GM23338 (cell line): ENCODE measurements at regions not wholly inside any gene's neighbourhood (a gene's known extent, or its start where the extent isn't known, plus 50 kb on each side); places are given as distances from the start of the nearest gene placed in this dataset.

ENCODE experiments used
- ATAC-seq: fragments of 200-7000 bp; cut with Tn5 transposase; 3 replicates; pipeline ENCODE4 v1.9.1; 2020
- DNase-seq: peaks from one replicate; pipeline ENCODE4 v3.0.0-alpha.2; 2015; ENCODE audit warnings: low spot score
- H2AFZ ChIP-seq: fragments of 200-600 bp; sonication (generic); 2 replicates; pipeline ENCODE4 v1.8.0; 2016; ENCODE audit warnings: antibody characterized with exemption, mild to moderate bottlenecking, moderate library complexity
- H3F3A ChIP-seq: fragments of 200-600 bp; sonication (generic); replicated peaks from 2 replicates; pipeline ENCODE4 v1.8.0; 2017; ENCODE audit warnings: antibody characterized with exemption, mixed run types, low read depth
- H3K27ac ChIP-seq: fragments of 200-600 bp; sonication (generic); 2 replicates; pipeline ENCODE4 v1.6.1; 2016; ENCODE audit warnings: low read depth
- H3K27me3 ChIP-seq: fragments of 200-600 bp; sonication (generic); 2 replicates; pipeline ENCODE4 v1.8.0; 2016; ENCODE audit warnings: mild to moderate bottlenecking, mixed run types, moderate library complexity; ENCODE audit not compliant: insufficient read depth
- H3K36me3 ChIP-seq: fragments of 200-600 bp; sonication (generic); 2 replicates; pipeline ENCODE4 v1.8.0; 2016; ENCODE audit warnings: mild to moderate bottlenecking; ENCODE audit not compliant: insufficient read depth
- H3K4me1 ChIP-seq: fragments of 200-600 bp; sonication (generic); 2 replicates; pipeline ENCODE4 v1.8.0; 2016; ENCODE audit warnings: mild to moderate bottlenecking, moderate library complexity; ENCODE audit not compliant: insufficient read depth
- H3K4me2 ChIP-seq: fragments of 200-600 bp; sonication (generic); 2 replicates; pipeline ENCODE4 v1.7.1; 2017; ENCODE audit warnings: mixed run types
- H3K4me3 ChIP-seq: fragments of 200-600 bp; sonication (generic); 2 replicates; pipeline ENCODE4 v1.6.1; 2016; ENCODE audit warnings: mixed run types
- H3K79me2 ChIP-seq: fragments of 200-600 bp; sonication (generic); replicated peaks from 2 replicates; pipeline ENCODE4 v1.8.0; 2017; ENCODE audit warnings: mild to moderate bottlenecking; ENCODE audit not compliant: insufficient read depth
- H3K9me2 ChIP-seq: fragments of 200-600 bp; sonication (generic); 2 replicates; pipeline ENCODE4 v1.8.0; 2017; ENCODE audit not compliant: insufficient read depth
- H4K20me1 ChIP-seq: fragments of 200-600 bp; sonication (generic); replicated peaks from 2 replicates; pipeline ENCODE4 v1.8.0; 2017; ENCODE audit warnings: mild to moderate bottlenecking; ENCODE audit not compliant: insufficient read depth
- H3K27ac Mint-ChIP-seq: 2 replicates; pipeline ENCODE4 v1.8.0; 2020; ENCODE audit warnings: inconsistent platforms, mild to moderate bottlenecking, moderate library complexity, mixed read lengths
- H3K27me3 Mint-ChIP-seq: 3 replicates; pipeline ENCODE4 v1.8.0; 2022; ENCODE audit warnings: low read depth, mild to moderate bottlenecking, moderate library complexity, mixed read lengths, inconsistent platforms; ENCODE audit not compliant: insufficient read depth, poor library complexity
- H3K36me3 Mint-ChIP-seq: 3 replicates; pipeline ENCODE4 v1.8.0; 2021; ENCODE audit warnings: low read depth, mild to moderate bottlenecking, inconsistent platforms, moderate library complexity, mixed read lengths
- H3K4me1 Mint-ChIP-seq: 3 replicates; pipeline ENCODE4 v1.8.0; 2020; ENCODE audit warnings: mild to moderate bottlenecking, inconsistent platforms, mixed read lengths
- H3K4me3 Mint-ChIP-seq: 3 replicates; pipeline ENCODE4 v1.8.0; 2021; ENCODE audit warnings: moderate library complexity, mild to moderate bottlenecking, inconsistent platforms, mixed read lengths
- H3K9me3 Mint-ChIP-seq: 3 replicates; pipeline ENCODE4 v1.8.0; 2020; ENCODE audit warnings: moderate library complexity, mild to moderate bottlenecking, inconsistent platforms, mixed read lengths
- EZH2 ChIP-seq: fragments of 200-600 bp; sonication (generic); IDR thresholded peaks from one replicate; pipeline ENCODE4 v1.8.0; 2017; ENCODE audit warnings: antibody characterized with exemption, mild to moderate bottlenecking, low read depth; ENCODE audit not compliant: unreplicated experiment
- EZH2phosphoT487 ChIP-seq: fragments of 200-600 bp; sonication (generic); IDR thresholded peaks from one replicate; pipeline ENCODE4 v1.8.1; 2018; ENCODE audit warnings: antibody characterized with exemption; ENCODE audit not compliant: unreplicated experiment
- JUNB ChIP-seq: IDR thresholded peaks from one replicate; pipeline ENCODE4 v1.6.1; 2016; ENCODE audit warnings: antibody characterized with exemption; ENCODE audit not compliant: unreplicated experiment
- STAT1 ChIP-seq: IDR thresholded peaks from one replicate; pipeline ENCODE4 v1.6.1; 2016; ENCODE audit warnings: antibody characterized with exemption; ENCODE audit not compliant: unreplicated experiment
- ZNF114 ChIP-seq: fragments of 250-450 bp; sonication (Bioruptor Pico); IDR thresholded peaks from 2 replicates; pipeline ENCODE4 v1.5.0; 2020; ENCODE audit warnings: mild to moderate bottlenecking, moderate library complexity
- ZNF331 ChIP-seq: fragments of 250-450 bp; sonication (Bioruptor Pico); IDR thresholded peaks from 2 replicates; pipeline ENCODE4 v1.5.0; 2020; ENCODE audit warnings: low read depth, mild to moderate bottlenecking, moderate library complexity
- TF ChIP-seq, protein P1 (sequence below): fragments of 250-450 bp; sonication (Bioruptor Pico); IDR thresholded peaks from 2 replicates; pipeline ENCODE4 v1.5.0; 2020; ENCODE audit warnings: mild to moderate bottlenecking, moderate library complexity
- TF ChIP-seq, protein P2 (sequence below), 2 experiments: fragments of 200-600 bp in 1 of 2; sonication (generic) in 1 of 2; conservative IDR thresholded peaks; 2 replicates each; pipeline versions ENCODE4 v1.5.1 to v1.6.1; 2016 to 2017; ENCODE audit warnings: antibody characterized with exemption in 2 of 2, low read depth in 2 of 2, mild to moderate bottlenecking in 2 of 2, moderate library complexity in 1 of 2

DNA sequence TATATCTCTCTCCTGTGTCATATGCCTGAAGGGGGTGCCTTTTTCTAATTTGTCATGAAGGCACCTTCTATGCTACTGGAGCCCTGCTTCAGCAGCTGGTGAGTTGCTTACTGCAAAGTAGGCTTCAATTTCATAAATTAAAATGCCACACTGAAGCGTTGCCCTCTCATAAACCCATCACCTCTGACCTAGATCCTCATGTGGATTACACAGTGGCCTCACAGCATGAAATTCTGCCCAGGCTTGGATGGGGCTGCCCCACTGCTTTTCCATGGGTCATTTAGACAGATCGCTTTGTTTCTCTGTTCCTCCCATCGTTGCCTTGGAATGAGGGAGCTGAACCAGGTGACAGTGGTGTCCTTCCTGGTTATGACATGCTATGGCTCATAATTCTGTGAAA, 131.2 kb downstream of the RPL22L1 start (continued):
- TF ChIP-seq, protein P1, sequence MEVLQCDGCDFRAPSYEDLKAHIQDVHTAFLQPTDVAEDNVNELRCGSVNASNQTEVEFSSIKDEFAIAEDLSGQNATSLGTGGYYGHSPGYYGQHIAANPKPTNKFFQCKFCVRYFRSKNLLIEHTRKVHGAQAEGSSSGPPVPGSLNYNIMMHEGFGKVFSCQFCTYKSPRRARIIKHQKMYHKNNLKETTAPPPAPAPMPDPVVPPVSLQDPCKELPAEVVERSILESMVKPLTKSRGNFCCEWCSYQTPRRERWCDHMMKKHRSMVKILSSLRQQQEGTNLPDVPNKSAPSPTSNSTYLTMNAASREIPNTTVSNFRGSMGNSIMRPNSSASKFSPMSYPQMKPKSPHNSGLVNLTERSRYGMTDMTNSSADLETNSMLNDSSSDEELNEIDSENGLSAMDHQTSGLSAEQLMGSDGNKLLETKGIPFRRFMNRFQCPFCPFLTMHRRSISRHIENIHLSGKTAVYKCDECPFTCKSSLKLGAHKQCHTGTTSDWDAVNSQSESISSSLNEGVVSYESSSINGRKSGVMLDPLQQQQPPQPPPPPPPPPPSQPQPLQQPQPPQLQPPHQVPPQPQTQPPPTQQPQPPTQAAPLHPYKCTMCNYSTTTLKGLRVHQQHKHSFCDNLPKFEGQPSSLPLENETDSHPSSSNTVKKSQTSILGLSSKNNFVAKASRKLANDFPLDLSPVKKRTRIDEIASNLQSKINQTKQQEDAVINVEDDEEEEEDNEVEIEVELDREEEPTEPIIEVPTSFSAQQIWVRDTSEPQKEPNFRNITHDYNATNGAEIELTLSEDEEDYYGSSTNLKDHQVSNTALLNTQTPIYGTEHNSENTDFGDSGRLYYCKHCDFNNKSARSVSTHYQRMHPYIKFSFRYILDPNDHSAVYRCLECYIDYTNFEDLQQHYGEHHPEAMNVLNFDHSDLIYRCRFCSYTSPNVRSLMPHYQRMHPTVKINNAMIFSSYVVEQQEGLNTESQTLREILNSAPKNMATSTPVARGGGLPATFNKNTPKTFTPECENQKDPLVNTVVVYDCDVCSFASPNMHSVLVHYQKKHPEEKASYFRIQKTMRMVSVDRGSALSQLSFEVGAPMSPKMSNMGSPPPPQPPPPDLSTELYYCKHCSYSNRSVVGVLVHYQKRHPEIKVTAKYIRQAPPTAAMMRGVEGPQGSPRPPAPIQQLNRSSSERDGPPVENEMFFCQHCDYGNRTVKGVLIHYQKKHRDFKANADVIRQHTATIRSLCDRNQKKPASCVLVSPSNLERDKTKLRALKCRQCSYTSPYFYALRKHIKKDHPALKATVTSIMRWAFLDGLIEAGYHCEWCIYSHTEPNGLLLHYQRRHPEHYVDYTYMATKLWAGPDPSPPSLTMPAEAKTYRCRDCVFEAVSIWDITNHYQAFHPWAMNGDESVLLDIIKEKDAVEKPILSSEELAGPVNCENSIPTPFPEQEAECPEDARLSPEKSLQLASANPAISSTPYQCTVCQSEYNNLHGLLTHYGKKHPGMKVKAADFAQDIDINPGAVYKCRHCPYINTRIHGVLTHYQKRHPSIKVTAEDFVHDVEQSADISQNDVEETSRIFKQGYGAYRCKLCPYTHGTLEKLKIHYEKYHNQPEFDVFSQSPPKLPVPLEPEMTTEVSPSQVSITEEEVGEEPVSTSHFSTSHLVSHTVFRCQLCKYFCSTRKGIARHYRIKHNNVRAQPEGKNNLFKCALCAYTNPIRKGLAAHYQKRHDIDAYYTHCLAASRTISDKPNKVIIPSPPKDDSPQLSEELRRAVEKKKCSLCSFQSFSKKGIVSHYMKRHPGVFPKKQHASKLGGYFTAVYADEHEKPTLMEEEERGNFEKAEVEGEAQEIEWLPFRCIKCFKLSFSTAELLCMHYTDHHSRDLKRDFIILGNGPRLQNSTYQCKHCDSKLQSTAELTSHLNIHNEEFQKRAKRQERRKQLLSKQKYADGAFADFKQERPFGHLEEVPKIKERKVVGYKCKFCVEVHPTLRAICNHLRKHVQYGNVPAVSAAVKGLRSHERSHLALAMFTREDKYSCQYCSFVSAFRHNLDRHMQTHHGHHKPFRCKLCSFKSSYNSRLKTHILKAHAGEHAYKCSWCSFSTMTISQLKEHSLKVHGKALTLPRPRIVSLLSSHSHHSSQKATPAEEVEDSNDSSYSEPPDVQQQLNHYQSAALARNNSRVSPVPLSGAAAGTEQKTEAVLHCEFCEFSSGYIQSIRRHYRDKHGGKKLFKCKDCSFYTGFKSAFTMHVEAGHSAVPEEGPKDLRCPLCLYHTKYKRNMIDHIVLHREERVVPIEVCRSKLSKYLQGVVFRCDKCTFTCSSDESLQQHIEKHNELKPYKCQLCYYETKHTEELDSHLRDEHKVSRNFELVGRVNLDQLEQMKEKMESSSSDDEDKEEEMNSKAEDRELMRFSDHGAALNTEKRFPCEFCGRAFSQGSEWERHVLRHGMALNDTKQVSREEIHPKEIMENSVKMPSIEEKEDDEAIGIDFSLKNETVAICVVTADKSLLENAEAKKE (CRISPR knock-in tag): no peak
- no peak for TF ChIP-seq JUNB

DNA sequence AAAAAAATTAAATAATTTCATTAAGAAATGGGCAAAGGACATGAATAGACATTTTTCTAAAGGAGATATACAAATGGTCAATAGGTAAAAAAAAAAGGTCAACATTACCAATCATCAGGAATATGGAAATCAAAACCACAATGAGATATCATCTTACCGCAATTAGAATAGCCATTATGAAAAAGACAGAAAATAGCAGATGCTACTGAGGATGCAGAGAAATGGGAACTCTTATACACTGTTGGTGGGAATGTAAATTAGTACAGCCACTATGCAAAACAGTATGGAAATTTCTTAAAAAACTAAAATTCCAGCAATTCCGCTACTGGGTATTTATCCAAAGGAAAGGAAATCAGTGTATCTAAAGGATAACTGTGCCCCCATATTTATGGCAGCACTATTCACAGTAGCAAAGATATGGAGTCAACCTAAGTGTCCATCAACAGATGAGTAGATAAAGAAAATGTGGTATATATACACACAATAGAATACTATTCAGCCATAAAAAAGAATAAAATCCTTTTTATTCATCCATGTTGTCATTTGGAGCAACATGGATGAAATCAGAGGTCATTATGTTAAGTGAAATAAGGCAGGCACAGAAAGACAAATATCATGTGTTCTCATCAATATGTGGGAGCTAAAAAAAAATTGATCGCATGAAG, 132.4 kb downstream of the RPL22L1 start:
- no peak overlapping the region for H3K27ac Mint-ChIP-seq
- no peaks in the 10 kb centered on the region for H3K36me3 ChIP-seq
- H3K4me1 Mint-ChIP-seq: peaks cover 23% of the 10 kb centered on the region
- H3K4me3 ChIP-seq: no peak overlapping the region
- H3F3A ChIP-seq: no peaks in the 10 kb centered on the region
- peaks cover 19% of the 10 kb centered on the region for H3K4me1 ChIP-seq
- H3K27me3 Mint-ChIP-seq: no peaks in the 10 kb centered on the region
- no peaks in the 10 kb centered on the region for H3K36me3 Mint-ChIP-seq
- H2AFZ ChIP-seq: no peak overlapping the region
- no peak overlapping the region for H3K4me2 ChIP-seq
- no peak overlapping the region for H3K27ac ChIP-seq
- no peak overlapping the region for H3K4me3 Mint-ChIP-seq
- H3K9me2 ChIP-seq: no peaks in the 10 kb centered on the region; the same call in 1 of the 2 replicates
- H3K27me3 ChIP-seq: no peaks in the 10 kb centered on the region
- H3K9me3 Mint-ChIP-seq: no peaks in the 10 kb centered on the region
- DNase-seq (no peak), ATAC-seq (no peak)
- no peaks in the 10 kb centered on the region for H4K20me1 ChIP-seq
- no peaks in the 10 kb centered on the region for H3K79me2 ChIP-seq
- TF ChIP-seq EZH2 (no peak), EZH2phosphoT487 (no peak), ZNF114 (no peak), ZNF331 (CRISPR knock-in tag) (no peak), STAT1 (no peak)
- TF ChIP-seq, protein P2, sequence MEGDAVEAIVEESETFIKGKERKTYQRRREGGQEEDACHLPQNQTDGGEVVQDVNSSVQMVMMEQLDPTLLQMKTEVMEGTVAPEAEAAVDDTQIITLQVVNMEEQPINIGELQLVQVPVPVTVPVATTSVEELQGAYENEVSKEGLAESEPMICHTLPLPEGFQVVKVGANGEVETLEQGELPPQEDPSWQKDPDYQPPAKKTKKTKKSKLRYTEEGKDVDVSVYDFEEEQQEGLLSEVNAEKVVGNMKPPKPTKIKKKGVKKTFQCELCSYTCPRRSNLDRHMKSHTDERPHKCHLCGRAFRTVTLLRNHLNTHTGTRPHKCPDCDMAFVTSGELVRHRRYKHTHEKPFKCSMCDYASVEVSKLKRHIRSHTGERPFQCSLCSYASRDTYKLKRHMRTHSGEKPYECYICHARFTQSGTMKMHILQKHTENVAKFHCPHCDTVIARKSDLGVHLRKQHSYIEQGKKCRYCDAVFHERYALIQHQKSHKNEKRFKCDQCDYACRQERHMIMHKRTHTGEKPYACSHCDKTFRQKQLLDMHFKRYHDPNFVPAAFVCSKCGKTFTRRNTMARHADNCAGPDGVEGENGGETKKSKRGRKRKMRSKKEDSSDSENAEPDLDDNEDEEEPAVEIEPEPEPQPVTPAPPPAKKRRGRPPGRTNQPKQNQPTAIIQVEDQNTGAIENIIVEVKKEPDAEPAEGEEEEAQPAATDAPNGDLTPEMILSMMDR (conservative IDR thresholded peaks at IDR 0.05; ENCODE audit: low read depth in 2 of 2): no peak
